Right cardiac atrium (tissue), 5 donors: ENCODE measurements at regions not wholly inside any gene's neighbourhood (a gene's known extent, or its start where the extent isn't known, plus 50 kb on each side); places are given as distances from the start of the nearest gene placed in this dataset.
"Not testable (repeated sequence)": the region's sequence is repeated elsewhere in the genome, so short reads cannot be mapped to it uniquely, and the experiment has no call there.

Experiments
- ATAC-seq, 2 donors: fragments of 200-7000 bp; cut with Tn5 transposase; one replicate each; pipeline versions ENCODE4 v1.8.0 to v1.9.1; 2020; ENCODE audit warnings: moderate library complexity in 2 of 2, mild to moderate bottlenecking in 1 of 2
- DNase-seq, 3 donors: peaks; one replicate each; pipeline ENCODE4 v3.0.0-alpha.2; 2020
- H3K27ac ChIP-seq: one replicate; pipeline ENCODE4 v1.5.1; 2013; ENCODE audit warnings: mild to moderate bottlenecking, low read length, control low read depth, moderate library complexity
- H3K27me3 ChIP-seq: one replicate; pipeline ENCODE4 v1.6.1; 2013; ENCODE audit not compliant: control insufficient read depth, insufficient read depth
- H3K4me1 ChIP-seq: one replicate; pipeline ENCODE4 v1.6.1; 2013; ENCODE audit warnings: low read length; ENCODE audit not compliant: control insufficient read depth, insufficient read depth
- H3K4me3 ChIP-seq: one replicate; pipeline ENCODE4 v1.5.1; 2013; ENCODE audit warnings: low read length, control low read depth
- H3K9me3 ChIP-seq: one replicate; pipeline ENCODE4 v1.6.1; 2013; ENCODE audit warnings: low read length; ENCODE audit not compliant: control insufficient read depth
- WGBS: extraction: QIAGEN DNeasy Blood & Tissue Kit; methylation state at CpG from one replicate; pipeline ENCODE4 v1.1.7; 2013; 5-methylcytosine and 5-hydroxymethylcytosine counted together
- intact Hi-C, 4 donors: fragments of 100-400 bp; cut with DNase I; formaldehyde crosslinking; loops; one replicate each; pipeline versions ENCODE4 v1.11.0 to v1.14.0; 2022 to 2023
- donor health status: healthy with polysubstance abuse.
- donor health status: DM: no; HTN: yes; CAD: no.
- donor health status: DM: no; HTN: no; CAD: no.
- donor health status: DM: no; HTN: yes; CAD: no; lungs with severe emphysema.
- donor health status: DM: yes; HTN: yes; CAD: no.

GRCh38 chr12:27133022-27133590, 50.7 kb upstream of the C12orf71 start:
- 91% methylated on average over 1 of the region's 1 CpG for WGBS
- no peaks in the 10 kb centered on the region for H3K9me3 ChIP-seq
- intact Hi-C loops = loop anchor here in 1 of 4 donors (2.0 kb wide), 1 partner anchor 46 kb away; no protein-coding TSS in a partner anchor
- H3K4me1 ChIP-seq = no peaks in the 10 kb centered on the region
- DNase-seq (no peak), ATAC-seq (no peak)
- H3K27ac ChIP-seq = no peak overlapping the region
- no peaks in the 10 kb centered on the region for H3K27me3 ChIP-seq
- H3K4me3 ChIP-seq = no peak overlapping the region

GRCh38 chr12:27140478-27140969, 58.1 kb upstream of the C12orf71 start:
- Histone ChIP-seq H3K9me3 (no peaks in the 10 kb centered on the region), H3K27ac (no peak overlapping the region), H3K4me1 (no peaks in the 10 kb centered on the region), H3K4me3 (no peak overlapping the region), H3K27me3 (no peaks in the 10 kb centered on the region)
- ATAC-seq = no peak
- intact Hi-C loops = loop anchor here in 2 of 4 donors (10.0 kb wide), 2 partner anchors 84 to 154 kb away; no protein-coding TSS in a partner anchor
- WGBS = 63% methylated on average over 2 of the region's 2 CpGs
- DNase-seq = no peak

- no peaks in the 10 kb centered on the region for H3K27me3 ChIP-seq
- H3K9me3 ChIP-seq = no peaks in the 10 kb centered on the region
- DNase-seq = peak in 2 of 3 donors; percentile 46 to 58
- no peaks in the 10 kb centered on the region for H3K4me1 ChIP-seq
- H3K27ac ChIP-seq = no peak overlapping the region
- WGBS = 24% methylated on average over 3 of the region's 3 CpGs
- no peak overlapping the region for H3K4me3 ChIP-seq
- ATAC-seq = peak; percentile 90 to 93
- intact Hi-C loops = loop anchor here in 2 of 4 donors (10.0 kb wide), 2 partner anchors 83 to 153 kb away; no protein-coding TSS in a partner anchor
These were observed 59.8 kb upstream of the C12orf71 start for GRCh38 chr12:27142101-27142721.

- ATAC-seq (no peak), DNase-seq (peak in 1 of 3 donors; percentile 28)
- WGBS = 67% methylated on average over 7 of the region's 7 CpGs
- intact Hi-C loops = loop anchor here in 2 of 4 donors (10.0 kb wide), 2 partner anchors 81 to 151 kb away; no protein-coding TSS in a partner anchor
- no peaks in the 10 kb centered on the region for H3K4me1 ChIP-seq
- no peaks in the 10 kb centered on the region for H3K27me3 ChIP-seq
- H3K27ac ChIP-seq = no peak overlapping the region
- no peaks in the 10 kb centered on the region for H3K9me3 ChIP-seq
- H3K4me3 ChIP-seq = no peak overlapping the region
These were observed 61.1 kb upstream of the C12orf71 start for GRCh38 chr12:27143256-27144069.

- not testable (repeated sequence) for H3K4me3 ChIP-seq, H3K9me3 ChIP-seq, H3K27me3 ChIP-seq, H3K4me1 ChIP-seq, ATAC-seq, DNase-seq, H3K27ac ChIP-seq
- intact Hi-C loops = loop anchor here in 2 of 4 donors (10.0 kb wide), 2 partner anchors 79 to 149 kb away; no protein-coding TSS in a partner anchor
- WGBS = 11% methylated on average over 1 of the region's 1 CpG
These were observed 63.3 kb upstream of the C12orf71 start for GRCh38 chr12:27145725-27146124.

- Histone ChIP-seq H3K27me3 (no peaks in the 10 kb centered on the region), H3K4me1 (no peaks in the 10 kb centered on the region), H3K9me3 (no peaks in the 10 kb centered on the region), H3K27ac (no peak overlapping the region), H3K4me3 (no peak overlapping the region)
- no peak for ATAC-seq
- intact Hi-C loops = loop anchor here in 2 of 4 donors (10.0 kb wide), 2 partner anchors 76 to 146 kb away; no protein-coding TSS in a partner anchor
- DNase-seq = no peak
These were observed 66.0 kb upstream of the C12orf71 start for GRCh38 chr12:27148373-27148772.

GRCh38 chr12:27148791-27149190, 66.4 kb upstream of the C12orf71 start:
- H3K27me3 ChIP-seq = no peaks in the 10 kb centered on the region
- H3K9me3 ChIP-seq = no peaks in the 10 kb centered on the region
- 70% methylated on average over 2 of the region's 2 CpGs for WGBS
- no peak overlapping the region for H3K4me3 ChIP-seq
- no peaks in the 10 kb centered on the region for H3K4me1 ChIP-seq
- DNase-seq = no peak
- ATAC-seq = no peak
- no peak overlapping the region for H3K27ac ChIP-seq
- intact Hi-C loops = loop anchor here in 2 of 4 donors (10.0 kb wide), 2 partner anchors 76 to 146 kb away; no protein-coding TSS in a partner anchor

GRCh38 chr12:27151479-27151878, 69.1 kb upstream of the C12orf71 start:
- H3K4me3 ChIP-seq = no peak overlapping the region
- H3K27ac ChIP-seq = no peak overlapping the region
- H3K27me3 ChIP-seq = no peaks in the 10 kb centered on the region
- H3K9me3 ChIP-seq = no peaks in the 10 kb centered on the region
- DNase-seq = no peak
- H3K4me1 ChIP-seq = no peaks in the 10 kb centered on the region
- ATAC-seq = no peak
- WGBS = 91% methylated on average over 3 of the region's 3 CpGs
- intact Hi-C loops = no loop called here

- Histone ChIP-seq H3K4me3 (no peak overlapping the region), H3K27me3 (no peaks in the 10 kb centered on the region), H3K27ac (no peak overlapping the region), H3K9me3 (no peaks in the 10 kb centered on the region), H3K4me1 (no peaks in the 10 kb centered on the region)
- no peak for DNase-seq
- WGBS = 71% methylated on average over 6 of the region's 6 CpGs
- no peak for ATAC-seq
- intact Hi-C loops = no loop called here
These were observed 75.9 kb upstream of the C12orf71 start for GRCh38 chr12:27158297-27158696.

GRCh38 chr12:27161458-27162228, 79.3 kb upstream of the C12orf71 start:
- ATAC-seq (peak in 1 of 2 donors; percentile 53), DNase-seq (no peak)
- Histone ChIP-seq H3K27me3 (no peaks in the 10 kb centered on the region), H3K27ac (no peak overlapping the region), H3K9me3 (no peaks in the 10 kb centered on the region), H3K4me3 (no peak overlapping the region), H3K4me1 (no peaks in the 10 kb centered on the region)
- WGBS = 79% methylated on average over 8 of the region's 8 CpGs
- intact Hi-C loops = no loop called here
